ENCODE measurements at regions not wholly inside any gene's neighbourhood (a gene's known extent, or its start where the extent isn't known, plus 50 kb on each side); places are given as distances from the start of the nearest gene placed in this dataset.

- no peak for FAIRE-seq
These were observed 205.6 kb downstream of the TMEM182 start for GRCh38 chr2:102967451-102967850.

- no peak for FAIRE-seq
These were observed 206.5 kb downstream of the TMEM182 start for GRCh38 chr2:102968375-102968774.

GRCh38 chr2:102971701-102972100, 209.9 kb downstream of the TMEM182 start:
- FAIRE-seq, result no peak

- no peak for FAIRE-seq
These were observed 214.5 kb downstream of the TMEM182 start for GRCh38 chr2:102975996-102976975.

GRCh38 chr2:102977426-102978090, 215.7 kb downstream of the TMEM182 start:
- no peak for FAIRE-seq

GRCh38 chr2:102978091-102978490, 216.3 kb downstream of the TMEM182 start:
- FAIRE-seq, result no peak

- no peak for FAIRE-seq
These were observed 217.6 kb downstream of the TMEM182 start for GRCh38 chr2:102979429-102979828.

GRCh38 chr2:102983786-102984185, 222.0 kb downstream of the TMEM182 start:
- no peak for FAIRE-seq

- no peak for FAIRE-seq
These were observed 225.1 kb downstream of the TMEM182 start for GRCh38 chr2:102986826-102987490.

- FAIRE-seq, result no peak
These were observed 230.8 kb downstream of the TMEM182 start for GRCh38 chr2:102992607-102993006.

- FAIRE-seq, result no peak
These were observed 238.1 kb downstream of the TMEM182 start for GRCh38 chr2:102999958-103000357.

- FAIRE-seq, result no peak
These were observed 241.1 kb downstream of the TMEM182 start for GRCh38 chr2:103002954-103003353.

GRCh38 chr2:103003750-103004260, 242.0 kb downstream of the TMEM182 start:
- no peak for FAIRE-seq

GRCh38 chr2:103004426-103004942, 242.7 kb downstream of the TMEM182 start:
- no peak for FAIRE-seq

GRCh38 chr2:103005393-103005792, 243.6 kb downstream of the TMEM182 start:
- FAIRE-seq, result no peak

- no peak for FAIRE-seq
These were observed 245.3 kb downstream of the TMEM182 start for GRCh38 chr2:103007086-103007485.

- FAIRE-seq, result no peak
These were observed 246.8 kb downstream of the TMEM182 start for GRCh38 chr2:103008586-103008985.

- no peak for FAIRE-seq
These were observed 248.0 kb downstream of the TMEM182 start for GRCh38 chr2:103009871-103010270.

GRCh38 chr2:103010306-103010705, 248.5 kb downstream of the TMEM182 start:
- no peak for FAIRE-seq

GRCh38 chr2:103010751-103011150, 248.9 kb downstream of the TMEM182 start:
- no peak for FAIRE-seq

GRCh38 chr2:103012590-103012989, 250.8 kb downstream of the TMEM182 start:
- FAIRE-seq, result no peak

GRCh38 chr2:103025056-103025455, 263.2 kb downstream of the TMEM182 start:
- no peak for FAIRE-seq

GRCh38 chr2:103028181-103028580, 266.4 kb downstream of the TMEM182 start:
- FAIRE-seq, result no peak
